ENCODE measurements at regions not wholly inside any gene's neighbourhood (a gene's known extent, or its start where the extent isn't known, plus 50 kb on each side); places are given as distances from the start of the nearest gene placed in this dataset.
A peak's percentile ranks its signal among the peaks of the same experiment; 100 is the strongest.

DNA sequence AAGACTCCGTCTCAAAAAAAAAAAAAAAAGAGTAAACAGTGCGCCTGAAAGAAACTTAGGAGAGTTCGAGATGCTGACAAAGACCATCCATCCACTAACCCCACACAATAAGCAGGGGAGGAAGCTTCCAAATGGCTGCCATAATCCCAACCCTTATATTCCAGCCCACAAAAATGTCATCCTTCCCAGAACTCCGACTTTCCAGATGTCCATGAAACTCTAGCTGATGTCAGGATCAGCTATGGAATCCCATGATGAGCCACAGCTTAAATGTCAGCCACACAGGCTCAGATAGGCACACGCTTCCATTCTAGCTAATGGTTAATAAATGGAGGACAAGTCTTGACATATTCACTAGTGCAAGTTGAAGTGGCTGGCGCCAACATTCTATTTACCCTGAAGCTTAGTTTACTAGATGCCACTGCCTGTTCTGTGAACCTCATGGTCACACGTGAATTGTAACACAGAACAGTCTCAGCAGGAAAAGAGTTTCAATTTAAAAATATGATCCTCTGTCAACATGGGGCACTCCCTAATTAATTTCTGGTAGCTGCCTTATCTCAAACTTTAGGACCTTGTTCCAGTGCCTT is 75.5 kb downstream of the FOXF2 start:
- Mint-ChIP-seq H3K27ac (no peak overlapping the region), H3K9me3 (no peaks in the 10 kb centered on the region), H3K36me3 (no peaks in the 10 kb centered on the region), H3K4me3 (no peak overlapping the region), H3K4me1 (no peaks in the 10 kb centered on the region), H3K27me3 (peaks cover 10 to 43% of the 10 kb centered on the region in 2 donors)
- no peak for DNase-seq
- POLR2A ChIA-PET, result no interaction called here
- CTCF ChIA-PET, result no interaction called here
- H3K27me3 ChIP-seq (ENCODE audit: insufficient read depth, low read length, poor library complexity, severe bottlenecking), result peaks cover 3% of the 10 kb centered on the region
- H3K4me3 ChIP-seq (ENCODE audit: low read length), result no peak overlapping the region
- no peaks in the 10 kb centered on the region for H3K36me3 ChIP-seq (ENCODE audit: insufficient read depth, low read length)
- H3K4me1 ChIP-seq (ENCODE audit: insufficient read depth, low read length), result no peaks in the 10 kb centered on the region
- H3K9me3 ChIP-seq (ENCODE audit: low read length), result no peaks in the 10 kb centered on the region
- H3K27ac ChIP-seq (ENCODE audit: low read depth, low read length), result no peak overlapping the region

DNA sequence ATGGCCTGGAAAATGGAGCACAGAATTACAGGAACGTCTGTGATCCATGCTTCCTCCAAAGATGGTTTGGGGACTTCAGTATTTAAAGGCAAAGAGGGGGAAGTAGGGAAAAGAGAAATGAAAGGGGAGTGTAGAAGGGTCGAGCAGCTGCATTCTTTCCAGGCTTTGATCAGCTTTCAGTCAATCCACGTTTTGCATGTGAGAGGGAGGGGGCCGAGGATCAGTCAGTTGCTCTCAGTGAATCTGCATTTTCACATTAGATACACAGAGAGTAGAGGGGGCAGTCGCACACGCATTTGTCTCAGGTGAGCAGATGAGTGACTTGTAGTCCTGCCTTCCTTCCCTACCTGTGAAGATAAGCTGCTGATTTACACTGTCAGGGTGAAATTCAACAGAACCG is 78.8 kb downstream of the FOXF2 start:
- Mint-ChIP-seq H3K36me3 (no peaks in the 10 kb centered on the region), H3K4me3 (no peak overlapping the region), H3K27ac (no peak overlapping the region), H3K4me1 (no peaks in the 10 kb centered on the region), H3K9me3 (no peaks in the 10 kb centered on the region), H3K27me3 (peaks cover 5 to 52% of the 10 kb centered on the region in 2 donors)
- H3K9me3 ChIP-seq (ENCODE audit: low read length), result no peaks in the 10 kb centered on the region
- H3K27ac ChIP-seq (ENCODE audit: low read depth, low read length), result no peak overlapping the region
- no peak for DNase-seq
- no peak overlapping the region for H3K4me3 ChIP-seq (ENCODE audit: low read length)
- no peaks in the 10 kb centered on the region for H3K36me3 ChIP-seq (ENCODE audit: insufficient read depth, low read length)
- no peaks in the 10 kb centered on the region for H3K4me1 ChIP-seq (ENCODE audit: insufficient read depth, low read length)
- POLR2A ChIA-PET, result no interaction called here
- CTCF ChIA-PET, result interaction anchor here (1.6 kb wide), 1 partner anchor 18 kb away, joined by 4 read pairs; no protein-coding TSS in a partner anchor
- H3K27me3 ChIP-seq (ENCODE audit: insufficient read depth, low read length, poor library complexity, severe bottlenecking), result peaks cover 3% of the 10 kb centered on the region

DNA sequence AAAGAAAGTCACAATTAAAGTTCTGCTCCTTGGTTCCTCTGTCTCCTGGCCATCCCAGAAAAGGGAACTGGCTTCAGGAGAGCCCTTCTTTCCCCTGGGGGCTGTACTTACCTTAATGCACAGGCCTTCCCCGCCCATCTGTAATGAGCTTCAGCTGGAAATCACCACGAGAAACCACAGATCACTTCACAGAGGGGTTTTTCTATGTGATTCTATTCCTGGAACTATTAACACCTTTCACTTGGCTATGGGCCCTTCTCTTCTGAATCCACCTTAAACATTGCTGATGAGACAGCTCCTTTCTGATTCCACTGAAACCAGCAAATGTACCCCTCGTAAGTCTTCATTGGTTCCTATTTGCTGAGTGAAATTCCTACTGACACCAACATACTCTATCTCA is 80.7 kb downstream of the FOXF2 start:
- DNase-seq, result no peak
- Histone ChIP-seq H3K4me3 (ENCODE audit: low read length) (no peak overlapping the region), H3K9me3 (ENCODE audit: low read length) (no peaks in the 10 kb centered on the region), H3K4me1 (ENCODE audit: insufficient read depth, low read length) (no peaks in the 10 kb centered on the region), H3K27ac (ENCODE audit: low read depth, low read length) (no peak overlapping the region), H3K27me3 (ENCODE audit: insufficient read depth, low read length, poor library complexity, severe bottlenecking) (peaks cover 3% of the 10 kb centered on the region), H3K36me3 (ENCODE audit: insufficient read depth, low read length) (no peaks in the 10 kb centered on the region)
- no peaks in the 10 kb centered on the region for H3K4me1 Mint-ChIP-seq
- peaks cover 8 to 55% of the 10 kb centered on the region in 2 donors for H3K27me3 Mint-ChIP-seq
- POLR2A ChIA-PET, result no interaction called here
- no peaks in the 10 kb centered on the region for H3K36me3 Mint-ChIP-seq
- no peak overlapping the region for H3K27ac Mint-ChIP-seq
- CTCF ChIA-PET, result no interaction called here
- no peak overlapping the region for H3K4me3 Mint-ChIP-seq
- H3K9me3 Mint-ChIP-seq, result no peaks in the 10 kb centered on the region

DNA sequence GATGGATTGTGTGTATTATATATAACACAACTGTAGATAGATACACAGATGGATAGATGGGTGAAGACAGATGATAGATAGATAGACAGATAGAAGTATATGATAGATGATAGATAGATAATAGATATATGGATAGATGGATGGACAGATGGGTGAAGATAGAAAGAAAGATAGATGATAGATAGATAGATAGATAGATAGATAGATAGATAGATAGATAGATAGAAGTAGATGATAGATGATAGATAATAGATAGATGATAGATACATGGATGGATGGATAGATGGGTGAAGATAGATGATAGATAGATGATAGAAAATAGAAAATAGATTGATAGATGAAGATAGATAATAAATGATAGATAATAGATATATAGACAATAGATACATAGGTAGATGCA is 83.3 kb downstream of the FOXF2 start:
- Mint-ChIP-seq H3K4me3 (no peak overlapping the region), H3K27ac (no peak overlapping the region), H3K27me3 (peaks cover 13 to 45% of the 10 kb centered on the region in 2 donors), H3K4me1 (no peaks in the 10 kb centered on the region), H3K9me3 (no peaks in the 10 kb centered on the region), H3K36me3 (no peaks in the 10 kb centered on the region)
- Histone ChIP-seq H3K4me3 (ENCODE audit: low read length) (no peak overlapping the region), H3K9me3 (ENCODE audit: low read length) (no peaks in the 10 kb centered on the region), H3K36me3 (ENCODE audit: insufficient read depth, low read length) (no peaks in the 10 kb centered on the region), H3K27me3 (ENCODE audit: insufficient read depth, low read length, poor library complexity, severe bottlenecking) (peaks cover 3% of the 10 kb centered on the region), H3K4me1 (ENCODE audit: insufficient read depth, low read length) (no peaks in the 10 kb centered on the region), H3K27ac (ENCODE audit: low read depth, low read length) (no peak overlapping the region)
- CTCF ChIA-PET, result no interaction called here
- DNase-seq, result no peak
- POLR2A ChIA-PET, result no interaction called here

DNA sequence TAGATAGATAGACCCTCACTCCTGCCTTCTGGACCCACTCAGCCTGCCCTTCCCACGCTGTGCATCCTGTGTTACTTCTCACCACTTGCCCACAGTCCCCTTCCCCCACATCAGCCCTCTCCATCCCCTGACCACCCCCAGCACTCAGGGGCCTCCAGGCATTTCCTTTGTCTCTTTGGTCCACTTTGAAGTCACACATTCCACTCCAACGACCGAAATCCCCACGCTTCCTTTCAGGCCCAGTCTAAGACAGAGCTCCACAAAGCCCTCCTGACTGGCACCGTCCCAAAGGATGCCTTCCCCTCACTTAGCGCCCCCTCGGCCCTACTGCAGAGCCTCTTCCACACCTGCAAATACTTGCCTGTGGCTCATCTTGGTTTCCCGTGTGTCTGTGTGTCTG is 83.8 kb downstream of the FOXF2 start:
- no peak for DNase-seq
- H3K36me3 Mint-ChIP-seq, result no peaks in the 10 kb centered on the region
- Histone ChIP-seq H3K27me3 (ENCODE audit: insufficient read depth, low read length, poor library complexity, severe bottlenecking) (peaks cover 3% of the 10 kb centered on the region), H3K4me3 (ENCODE audit: low read length) (no peak overlapping the region), H3K36me3 (ENCODE audit: insufficient read depth, low read length) (no peaks in the 10 kb centered on the region), H3K27ac (ENCODE audit: low read depth, low read length) (no peak overlapping the region), H3K4me1 (ENCODE audit: insufficient read depth, low read length) (no peaks in the 10 kb centered on the region), H3K9me3 (ENCODE audit: low read length) (no peaks in the 10 kb centered on the region)
- H3K27me3 Mint-ChIP-seq, result peaks cover 13 to 41% of the 10 kb centered on the region in 2 donors
- no peaks in the 10 kb centered on the region for H3K4me1 Mint-ChIP-seq
- H3K9me3 Mint-ChIP-seq, result no peaks in the 10 kb centered on the region
- peak overlapping the region in 1 of 8 donors; percentile 10 for H3K27ac Mint-ChIP-seq
- CTCF ChIA-PET, result no interaction called here
- POLR2A ChIA-PET, result no interaction called here
- H3K4me3 Mint-ChIP-seq, result no peak overlapping the region

DNA sequence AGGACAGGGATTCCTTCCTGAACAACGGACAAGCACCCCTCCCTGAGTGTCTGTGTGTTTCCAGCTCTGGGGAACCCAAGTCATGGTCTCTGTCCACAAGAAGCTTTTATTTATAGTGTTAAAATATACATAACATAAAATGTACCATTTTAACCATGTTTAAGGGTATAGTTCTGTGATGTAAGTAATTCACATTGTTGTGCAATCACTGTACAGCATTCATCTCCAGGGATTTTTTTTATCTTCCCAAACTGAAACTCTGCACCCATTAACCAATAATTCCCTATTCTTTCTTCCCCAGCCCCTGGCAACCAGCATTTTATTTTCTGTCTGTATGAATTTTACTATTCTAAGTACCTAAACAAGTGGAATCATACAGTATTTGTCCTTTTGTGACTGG is 84.2 kb downstream of the FOXF2 start:
- no peaks in the 10 kb centered on the region for H3K36me3 ChIP-seq (ENCODE audit: insufficient read depth, low read length)
- H3K9me3 ChIP-seq (ENCODE audit: low read length), result no peaks in the 10 kb centered on the region
- no peaks in the 10 kb centered on the region for H3K36me3 Mint-ChIP-seq
- no peaks in the 10 kb centered on the region for H3K4me1 Mint-ChIP-seq
- peaks cover 13 to 39% of the 10 kb centered on the region in 2 donors for H3K27me3 Mint-ChIP-seq
- CTCF ChIA-PET, result no interaction called here
- POLR2A ChIA-PET, result no interaction called here
- no peak overlapping the region for H3K4me3 ChIP-seq (ENCODE audit: low read length)
- H3K9me3 Mint-ChIP-seq, result no peaks in the 10 kb centered on the region
- DNase-seq, result no peak
- no peak overlapping the region for H3K27ac Mint-ChIP-seq
- no peak overlapping the region for H3K27ac ChIP-seq (ENCODE audit: low read depth, low read length)
- H3K27me3 ChIP-seq (ENCODE audit: insufficient read depth, low read length, poor library complexity, severe bottlenecking), result peaks cover 3% of the 10 kb centered on the region
- H3K4me1 ChIP-seq (ENCODE audit: insufficient read depth, low read length), result no peaks in the 10 kb centered on the region
- H3K4me3 Mint-ChIP-seq, result no peak overlapping the region

GRCh38 chr6:1474205-1474604 is 84.8 kb downstream of the FOXF2 start:
- H3K9me3 ChIP-seq (ENCODE audit: low read length), result no peaks in the 10 kb centered on the region
- Mint-ChIP-seq H3K4me1 (no peaks in the 10 kb centered on the region), H3K27me3 (peaks cover 13 to 36% of the 10 kb centered on the region in 2 donors), H3K36me3 (no peaks in the 10 kb centered on the region), H3K9me3 (no peaks in the 10 kb centered on the region), H3K4me3 (no peak overlapping the region), H3K27ac (no peak overlapping the region)
- H3K27me3 ChIP-seq (ENCODE audit: insufficient read depth, low read length, poor library complexity, severe bottlenecking), result peaks cover 2% of the 10 kb centered on the region
- CTCF ChIA-PET, result no interaction called here
- no peaks in the 10 kb centered on the region for H3K4me1 ChIP-seq (ENCODE audit: insufficient read depth, low read length)
- H3K4me3 ChIP-seq (ENCODE audit: low read length), result no peak overlapping the region
- POLR2A ChIA-PET, result no interaction called here
- no peaks in the 10 kb centered on the region for H3K36me3 ChIP-seq (ENCODE audit: insufficient read depth, low read length)
- no peak for DNase-seq
- H3K27ac ChIP-seq (ENCODE audit: low read depth, low read length), result no peak overlapping the region

DNA sequence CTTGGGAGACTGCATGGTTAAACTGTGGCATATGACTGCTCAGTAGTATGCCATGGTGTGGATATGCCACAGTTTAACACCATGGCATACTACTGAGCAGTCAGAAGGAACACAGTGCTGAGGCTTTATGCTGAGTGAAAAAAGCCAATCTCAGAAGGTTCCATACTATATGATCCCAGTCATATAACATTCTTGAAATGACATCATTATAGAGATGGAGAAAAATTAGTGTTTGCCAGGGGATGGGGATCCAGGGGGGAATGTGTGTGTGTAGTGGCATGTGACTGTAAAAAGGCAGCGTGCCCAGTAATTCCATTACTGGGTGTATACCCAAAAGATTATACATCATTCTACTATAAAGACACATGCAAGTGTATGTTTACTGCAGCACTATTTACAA is 85.8 kb downstream of the FOXF2 start:
- Mint-ChIP-seq H3K9me3 (peaks cover 0 to 2% (median 0%) of the 10 kb centered on the region in 5 donors), H3K4me3 (no peak overlapping the region), H3K27me3 (peaks cover 13 to 36% of the 10 kb centered on the region in 2 donors), H3K4me1 (no peaks in the 10 kb centered on the region), H3K27ac (no peak overlapping the region), H3K36me3 (no peaks in the 10 kb centered on the region)
- Histone ChIP-seq H3K27ac (ENCODE audit: low read depth, low read length) (no peak overlapping the region), H3K36me3 (ENCODE audit: insufficient read depth, low read length) (no peaks in the 10 kb centered on the region), H3K4me3 (ENCODE audit: low read length) (no peak overlapping the region), H3K27me3 (ENCODE audit: insufficient read depth, low read length, poor library complexity, severe bottlenecking) (no peaks in the 10 kb centered on the region), H3K9me3 (ENCODE audit: low read length) (no peaks in the 10 kb centered on the region), H3K4me1 (ENCODE audit: insufficient read depth, low read length) (no peaks in the 10 kb centered on the region)
- POLR2A ChIA-PET, result no interaction called here
- no peak for DNase-seq
- CTCF ChIA-PET, result no interaction called here
